Activated CD8-positive, alpha-beta memory T cell treated with anti-CD3 and anti-CD28 coated beads, Interleukin-2, amount 50 U/mL, for 1 hour (primary cell): ENCODE measurements at regions not wholly inside any gene's neighbourhood (a gene's known extent, or its start where the extent isn't known, plus 50 kb on each side); places are given as distances from the start of the nearest gene placed in this dataset.

Experiments
- DNase-seq: peaks from one replicate; pipeline ENCODE4 v3.0.0-alpha.2; 2020; ENCODE audit errors: extremely low read depth

- no peak for DNase-seq
These were observed 237.9 kb downstream of the SNCA start for GRCh38 chr4:89599026-89599425.

GRCh38 chr4:89598602-89599001 lies 238.4 kb downstream of the SNCA start:
- no peak for DNase-seq

- no peak for DNase-seq
These were observed 241.7 kb downstream of the SNCA start for GRCh38 chr4:89595125-89595789.

GRCh38 chr4:89590128-89590527 lies 246.8 kb downstream of the SNCA start:
- DNase-seq = no peak

GRCh38 chr4:89588421-89588820 lies 248.5 kb downstream of the SNCA start:
- DNase-seq = no peak

- DNase-seq = no peak
These were observed 249.6 kb downstream of the SNCA start for GRCh38 chr4:89587364-89587763.

GRCh38 chr4:89586864-89587263 lies 250.1 kb downstream of the SNCA start:
- no peak for DNase-seq

GRCh38 chr4:89586318-89586717 lies 250.6 kb downstream of the SNCA start:
- DNase-seq = no peak

- no peak for DNase-seq
These were observed 254.0 kb downstream of the SNCA start for GRCh38 chr4:89582756-89583505.

GRCh38 chr4:89579771-89580170 lies 257.2 kb downstream of the SNCA start:
- no peak for DNase-seq

GRCh38 chr4:89576246-89576645 lies 260.7 kb downstream of the SNCA start:
- no peak for DNase-seq

- no peak for DNase-seq
These were observed 261.1 kb downstream of the SNCA start for GRCh38 chr4:89575840-89576239.

GRCh38 chr4:89574176-89574575 lies 262.8 kb downstream of the SNCA start:
- DNase-seq = no peak

GRCh38 chr4:89573656-89574055 lies 263.3 kb downstream of the SNCA start:
- DNase-seq = no peak

GRCh38 chr4:89572224-89572858 lies 264.6 kb downstream of the SNCA start:
- no peak for DNase-seq

GRCh38 chr4:89570931-89571330 lies 263.3 kb upstream of the GPRIN3 start:
- DNase-seq = no peak

- no peak for DNase-seq
These were observed 260.3 kb upstream of the GPRIN3 start for GRCh38 chr4:89567936-89568335.

- no peak for DNase-seq
These were observed 255.8 kb upstream of the GPRIN3 start for GRCh38 chr4:89563431-89563830.

- DNase-seq = no peak
These were observed 255.1 kb upstream of the GPRIN3 start for GRCh38 chr4:89562746-89563145.

GRCh38 chr4:89561048-89561447 lies 253.4 kb upstream of the GPRIN3 start:
- no peak for DNase-seq

GRCh38 chr4:89558147-89558546 lies 250.5 kb upstream of the GPRIN3 start:
- DNase-seq = no peak

GRCh38 chr4:89556601-89557305 lies 249.2 kb upstream of the GPRIN3 start:
- no peak for DNase-seq
